Pancreas (tissue), 10 donors: ENCODE measurements at regions not wholly inside any gene's neighbourhood (a gene's known extent, or its start where the extent isn't known, plus 50 kb on each side); places are given as distances from the start of the nearest gene placed in this dataset.

Experiments
- ATAC-seq, 4 donors: fragments of 200-7000 bp; cut with Tn5 transposase; one replicate each; pipeline versions ENCODE4 v1.8.0 to v1.9.1; 2020; ENCODE audit warnings: mild to moderate bottlenecking in 4 of 4, moderate library complexity in 4 of 4
- DNase-seq, 6 donors: peaks; one replicate each; pipeline ENCODE4 v3.0.0-alpha.2; 2020
- FAIRE-seq: peaks from 2 replicates; lab custom pipeline; 2012; peaks lifted over from hg19 to GRCh38; lab: Jason Lieb, UNC
- H3K27ac ChIP-seq, 4 donors: fragments of 200-600 bp; sonication (generic); 1 replicate in 3 of 4; 2 replicates in 1 of 4; pipeline versions ENCODE4 v1.5.0 to v1.8.0; 2020
- H3K27me3 ChIP-seq, 4 donors: fragments of 200-600 bp; one replicate each; pipeline ENCODE4 v1.8.0; 2021
- H3K36me3 ChIP-seq, 3 donors: fragments of 200-600 bp; sonication (generic) in 1 of 3; one replicate each; pipeline versions ENCODE4 v1.5.0 to v1.8.0; 2020 to 2021
- H3K4me1 ChIP-seq, 3 donors: fragments of 200-600 bp; one replicate each; pipeline ENCODE4 v1.8.0; 2021
- H3K4me3 ChIP-seq, 4 donors: fragments of 200-600 bp; sonication (generic) in 2 of 4; one replicate each; pipeline versions ENCODE4 v1.5.0 to v1.8.0; 2020 to 2021
- H3K9me3 ChIP-seq, 4 donors: fragments of 200-600 bp; one replicate each; pipeline ENCODE4 v1.8.0; 2021
- CTCF ChIP-seq, 4 donors: fragments of 200-600 bp; sonication (generic) in 3 of 4; IDR thresholded peaks; one replicate each; pipeline versions ENCODE4 v1.5.0 to v1.8.0; 2021; ENCODE audit warnings: antibody characterized with exemption in 4 of 4
- WGBS, 2 donors: extraction: QIAGEN DNeasy Blood & Tissue Kit; methylation state at CpG; one replicate each; pipeline ENCODE4 v1.1.7; 2013; 5-methylcytosine and 5-hydroxymethylcytosine counted together
- intact Hi-C, 3 donors: fragments of 100-400 bp; cut with DNase I; formaldehyde crosslinking; loops; one replicate each; pipeline versions ENCODE4 v1.11.1 to v1.14.2; 2022
- donor health status: healthy with polysubstance abuse.
- donor health status: DM: no; HTN: no; CAD: no; lungs with moderate emphysema.
- donor health status: DM: no; HTN: no; CAD: no.
- donor health status: control.
- donor health status: control.
- donor health status: Bipolar disorder and iron deficiency.
- donor health status: DM: yes; HTN: yes; CAD: no.
- donor health status: DM: no; HTN: no; CAD: no.
- donor health status: DM: no; HTN: no; CAD: no.
- donor health status: DM: yes; HTN: yes; CAD: no.

- TF ChIP-seq CTCF (IDR thresholded peaks at IDR 0.05), result no peak
- FAIRE-seq (no peak), ATAC-seq (no peak), DNase-seq (no peak)
- Histone ChIP-seq H3K36me3 (no peaks in the 10 kb centered on the region), H3K4me3 (no peak overlapping the region), H3K27me3 (no peaks in the 10 kb centered on the region), H3K27ac (no peak overlapping the region), H3K9me3 (no peaks in the 10 kb centered on the region), H3K4me1 (no peaks in the 10 kb centered on the region)
- intact Hi-C loops, result no loop called here
- 91 to 95% methylated on average over 8 of the region's 8 CpGs for WGBS, 2 donors
Measured at GRCh38 chr14:94675036-94675435, 62.8 kb downstream of the SERPINA3 start.

- DNase-seq (no peak), ATAC-seq (no peak), FAIRE-seq (no peak)
- no peak overlapping the region for H3K27ac ChIP-seq
- H3K27me3 ChIP-seq, result no peaks in the 10 kb centered on the region
- H3K9me3 ChIP-seq, result no peaks in the 10 kb centered on the region
- no peak for TF ChIP-seq CTCF (IDR thresholded peaks at IDR 0.05)
- H3K4me3 ChIP-seq, result no peak overlapping the region
- no peaks in the 10 kb centered on the region for H3K36me3 ChIP-seq
- 74 to 79% methylated on average over 12 of the region's 12 CpGs for WGBS, 2 donors
- intact Hi-C loops, result no loop called here
- no peaks in the 10 kb centered on the region for H3K4me1 ChIP-seq
Measured at GRCh38 chr14:94673781-94674231, 61.6 kb downstream of the SERPINA3 start.
